NCI-H345 treated with DMSO at 0.1 percent for 48 hours (cell line): ENCODE measurements at regions not wholly inside any gene's neighbourhood (a gene's known extent, or its start where the extent isn't known, plus 50 kb on each side); places are given as distances from the start of the nearest gene placed in this dataset.
"Not testable (repeated sequence)": the region's sequence is repeated elsewhere in the genome, so short reads cannot be mapped to it uniquely, and the experiment has no call there.

ENCODE experiments used
- DNase-seq: peaks from one replicate; lab custom pipeline; 2025; ENCODE audit not compliant: unreplicated experiment; lab: John Stamatoyannopoulos, UW

DNA sequence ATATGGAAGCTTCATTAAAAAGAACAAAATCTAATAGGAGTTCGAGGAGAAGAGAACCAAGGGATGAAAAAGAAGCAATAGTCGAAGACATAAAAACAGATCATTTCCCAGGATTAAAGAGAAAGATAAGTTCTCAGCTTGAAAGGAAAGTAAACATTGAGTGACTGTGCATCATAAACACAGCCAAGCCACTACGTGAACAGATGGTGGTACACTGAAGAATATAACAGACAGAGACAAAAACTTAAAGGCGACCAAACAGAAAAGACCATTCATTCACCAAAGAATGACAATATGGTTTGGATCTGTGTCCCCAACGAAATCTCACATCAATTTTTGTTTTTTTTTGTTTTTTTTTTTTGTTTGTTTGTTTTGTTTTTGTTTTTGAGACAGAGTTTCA, 210.8 kb upstream of the LINGO1 start:
- DNase-seq, result no peak

DNA sequence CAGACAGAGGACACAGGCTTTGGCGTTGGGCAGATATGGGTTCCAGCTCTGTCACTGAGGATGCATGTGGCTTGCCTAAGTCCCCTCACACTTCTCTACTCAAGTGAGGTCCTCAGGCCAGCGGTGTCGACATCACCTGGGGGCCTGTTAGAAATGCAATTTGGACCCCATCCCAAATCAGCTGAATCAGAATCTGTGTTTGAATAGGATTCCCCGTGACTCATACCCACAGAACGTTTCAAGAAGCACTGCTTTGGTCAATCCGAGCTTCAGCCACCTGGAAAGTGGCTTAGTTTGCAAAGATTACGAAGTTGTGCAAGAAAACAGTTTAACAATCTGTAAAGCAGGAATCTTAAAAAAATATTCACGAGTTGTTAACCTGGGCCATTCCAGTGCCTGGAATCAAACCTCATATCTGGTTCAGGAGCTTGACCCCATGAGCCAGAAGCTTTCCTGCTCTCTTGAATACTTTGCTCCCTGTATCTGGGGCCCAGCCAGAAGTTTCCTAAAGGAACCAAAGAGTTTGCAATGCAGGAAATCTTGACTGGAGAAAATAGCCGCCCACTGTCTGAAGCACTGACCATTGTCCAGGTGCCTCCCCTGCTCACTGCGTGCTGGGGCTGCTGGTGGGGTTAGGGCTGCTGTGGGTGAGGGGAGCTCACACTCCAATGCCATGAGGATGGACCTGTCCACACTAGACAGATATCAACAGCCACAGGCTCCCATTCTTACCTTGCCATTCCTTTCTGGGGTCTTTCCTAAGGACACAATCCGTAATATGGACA, 208.5 kb upstream of the LINGO1 start:
- no peak for DNase-seq

DNA sequence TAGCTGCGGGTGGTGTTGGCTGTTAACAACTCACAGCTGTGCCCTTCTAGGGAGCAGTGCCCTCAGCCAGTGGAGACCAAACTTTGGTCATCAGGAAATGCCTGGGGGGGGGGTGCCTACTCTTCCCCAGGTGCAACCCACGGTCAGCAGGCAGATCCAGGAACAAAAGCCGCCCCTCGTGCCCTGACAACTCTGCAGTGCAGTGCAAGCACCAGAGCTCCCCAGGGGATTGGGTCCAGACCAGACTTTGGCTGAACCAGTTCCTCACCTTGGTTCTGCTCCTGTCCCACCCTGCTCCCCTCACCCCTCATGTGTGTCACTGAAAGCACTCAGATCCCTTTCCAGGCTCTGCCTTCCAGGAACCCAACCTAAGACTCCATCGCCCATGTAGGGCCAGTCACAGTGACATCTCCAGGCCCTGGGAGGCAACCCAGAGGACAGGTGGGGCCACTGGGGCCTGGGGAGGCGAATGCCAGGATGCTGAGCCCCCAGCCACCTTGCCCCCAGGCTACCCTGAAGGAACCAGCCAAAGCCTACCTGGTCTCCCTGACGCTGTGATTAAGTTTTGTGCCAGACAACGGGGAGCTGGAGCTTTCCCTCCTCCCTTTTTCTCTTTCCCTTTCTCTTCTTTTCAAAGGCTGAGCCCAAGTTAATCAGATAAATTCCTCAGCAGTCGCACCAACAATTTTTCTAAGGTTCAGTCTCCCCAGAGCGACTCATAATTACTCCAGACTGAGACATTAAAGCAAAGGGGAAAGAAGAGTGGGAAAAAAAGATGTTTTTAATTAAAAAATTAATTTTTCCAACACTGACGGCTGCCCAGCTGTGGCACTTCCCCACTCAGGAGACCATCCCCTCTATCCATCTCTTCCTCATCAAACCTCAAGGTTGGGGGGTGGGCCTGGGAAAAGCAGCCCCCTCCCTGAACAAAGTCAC, 207.5 kb upstream of the LINGO1 start:
- DNase-seq, result no peak

- no peak for DNase-seq
Measured at GRCh38 chr15:77839456-77839855, 206.7 kb upstream of the LINGO1 start.

DNA sequence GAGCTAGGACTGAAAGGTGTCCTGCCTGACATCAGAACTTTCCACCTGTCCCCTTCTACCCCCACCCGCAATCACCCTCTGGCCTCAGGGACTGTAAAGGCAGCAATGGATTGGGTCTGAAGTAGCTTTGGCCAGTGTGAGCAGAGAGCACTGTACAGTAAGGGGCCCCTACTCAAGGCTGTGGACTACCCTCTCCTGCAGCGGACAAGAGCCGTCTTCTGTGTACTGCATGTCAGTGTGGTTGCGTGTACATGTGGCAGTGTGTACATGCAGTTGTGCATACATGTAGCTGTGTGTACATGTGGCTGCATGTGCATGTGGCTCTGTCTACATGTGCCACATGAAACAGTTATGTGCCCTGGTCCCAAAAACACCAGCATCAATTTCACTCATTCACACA, 205.9 kb upstream of the LINGO1 start:
- no peak for DNase-seq

GRCh38 chr15:77838061-77838460, 205.3 kb upstream of the LINGO1 start:
- no peak for DNase-seq

GRCh38 chr15:77837649-77838025, 204.9 kb upstream of the LINGO1 start:
- no peak for DNase-seq

DNA sequence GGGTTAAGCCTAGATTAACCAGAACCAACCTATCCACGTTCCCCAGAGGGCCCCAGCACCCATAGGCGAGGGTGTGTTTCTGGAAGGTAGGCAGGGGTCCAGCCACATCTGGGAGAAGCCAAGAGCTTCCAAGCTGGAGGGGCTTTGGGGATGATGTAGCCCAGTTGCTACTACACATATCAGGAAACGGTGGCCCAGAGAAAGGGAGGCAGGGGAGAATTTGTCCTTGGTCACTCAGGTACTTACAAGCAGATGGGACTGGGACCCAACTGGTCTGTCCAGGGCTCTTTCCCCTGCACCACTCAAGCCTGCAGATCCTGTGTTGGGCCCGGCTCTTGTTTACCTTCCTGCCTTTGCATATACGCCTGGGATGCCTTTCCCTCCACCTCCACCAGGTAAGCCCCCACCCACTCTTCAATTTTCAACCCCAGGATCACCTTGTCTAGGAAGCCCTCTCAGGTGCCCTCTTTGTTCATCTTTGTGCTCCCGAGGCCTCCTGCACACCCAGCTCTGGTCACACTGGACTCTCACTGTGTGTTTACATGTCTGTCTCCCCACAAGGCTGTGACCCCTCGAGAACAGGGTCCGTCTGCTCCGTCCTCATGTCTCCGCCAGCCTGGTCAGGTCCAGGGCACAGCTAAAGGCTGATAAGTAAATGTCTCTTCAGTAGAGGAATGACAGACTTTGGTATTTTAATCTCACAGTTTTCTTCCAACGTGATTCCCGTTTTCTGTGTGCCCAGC, 204.4 kb upstream of the LINGO1 start:
- no peak for DNase-seq

- no peak for DNase-seq
Measured at GRCh38 chr15:77836121-77836692, 203.5 kb upstream of the LINGO1 start.

DNA sequence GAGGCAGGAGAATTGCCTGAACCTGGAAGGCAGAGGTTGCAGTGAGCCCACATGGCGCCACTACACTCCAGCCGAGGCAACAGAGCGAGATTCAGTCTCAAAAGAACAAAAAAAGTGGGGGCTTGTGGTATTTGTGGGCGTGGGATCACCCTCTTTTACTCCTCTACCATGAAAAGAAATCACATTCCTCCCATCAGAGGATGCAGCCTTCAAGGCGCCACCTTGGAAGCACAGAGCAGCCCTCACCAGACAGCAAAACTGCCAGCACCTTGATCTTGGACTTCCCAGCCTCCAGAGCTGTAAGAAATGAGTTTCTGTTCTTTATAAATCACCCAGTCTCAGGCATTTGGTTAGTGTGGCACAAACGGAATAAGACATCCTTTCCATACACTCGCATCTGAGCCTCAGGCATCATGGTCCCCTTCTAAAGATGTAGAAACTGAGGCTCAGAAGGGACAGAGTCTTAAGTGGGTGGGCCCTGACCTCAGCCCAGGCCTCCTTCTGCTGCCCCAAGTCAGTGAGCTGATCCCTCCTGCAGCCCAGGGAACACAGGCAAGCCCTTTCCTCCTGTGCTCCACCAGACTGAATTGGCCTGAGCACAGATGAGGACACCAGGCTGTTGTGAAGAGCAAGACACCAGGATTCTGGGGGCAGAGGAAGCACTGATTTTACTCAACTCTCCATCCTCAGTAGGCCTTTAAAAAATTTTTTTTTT, 201.7 kb upstream of the LINGO1 start:
- no peak for DNase-seq

DNA sequence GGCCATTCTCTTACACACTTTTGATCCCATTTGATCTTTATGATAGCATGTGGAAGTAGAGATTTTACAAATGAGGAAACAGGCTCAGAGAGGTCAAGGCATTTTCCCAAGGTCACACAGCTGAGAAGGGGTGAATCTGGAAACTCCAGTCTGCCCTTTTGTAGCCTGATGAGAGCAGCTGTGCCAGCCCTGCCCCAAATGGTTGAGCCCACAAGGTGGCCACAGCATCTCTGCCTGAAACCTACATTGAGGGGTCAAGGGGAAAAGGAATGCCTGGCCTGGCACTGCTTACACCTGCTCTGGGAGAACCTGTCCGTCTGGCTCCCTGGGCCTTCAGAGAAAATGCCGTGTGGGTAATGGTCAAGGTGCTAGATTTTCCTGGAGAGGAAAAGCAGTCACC, 200.2 kb upstream of the LINGO1 start:
- DNase-seq, result no peak

DNA sequence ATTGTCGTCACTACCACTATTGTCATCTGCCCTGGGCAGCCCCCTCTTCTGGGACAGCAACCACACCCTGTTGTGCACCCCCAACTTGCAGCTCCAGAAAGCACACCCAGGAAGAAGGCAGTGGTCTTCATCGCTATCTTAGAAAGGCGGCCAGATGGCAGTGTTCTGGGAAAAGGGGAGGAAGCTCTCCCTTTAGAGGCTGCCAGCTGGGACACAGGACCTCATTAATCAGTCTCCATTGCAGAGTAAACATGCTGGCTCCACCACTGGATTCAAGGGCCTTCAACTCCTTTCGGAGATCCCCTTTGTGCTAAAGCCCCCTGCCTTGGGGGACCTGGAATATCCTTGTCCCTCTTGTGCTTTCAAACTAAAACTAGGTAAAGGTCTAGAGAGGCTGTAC, 199.3 kb upstream of the LINGO1 start:
- no peak for DNase-seq

GRCh38 chr15:77830051-77830468, 197.3 kb upstream of the LINGO1 start:
- no peak for DNase-seq

DNA sequence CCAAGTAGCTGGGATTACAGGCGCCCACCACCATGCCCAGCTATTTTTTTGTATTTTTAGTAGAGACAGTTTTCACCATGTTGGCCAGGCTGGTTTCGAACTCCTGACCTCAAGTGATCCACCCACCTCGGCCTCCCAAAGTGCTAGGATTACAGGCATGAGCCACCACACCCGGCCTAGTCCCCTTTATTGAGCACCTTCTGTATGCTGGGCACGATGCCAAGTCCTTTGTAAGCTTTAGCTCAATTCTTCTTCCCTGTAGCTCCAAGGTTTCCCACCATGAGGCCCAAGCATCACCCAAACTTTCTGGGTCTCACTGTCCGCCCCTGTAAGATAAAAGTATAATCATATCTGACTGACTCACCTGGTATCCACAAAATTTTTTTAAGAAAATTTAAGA, 196.6 kb upstream of the LINGO1 start:
- not testable (repeated sequence) for DNase-seq

DNA sequence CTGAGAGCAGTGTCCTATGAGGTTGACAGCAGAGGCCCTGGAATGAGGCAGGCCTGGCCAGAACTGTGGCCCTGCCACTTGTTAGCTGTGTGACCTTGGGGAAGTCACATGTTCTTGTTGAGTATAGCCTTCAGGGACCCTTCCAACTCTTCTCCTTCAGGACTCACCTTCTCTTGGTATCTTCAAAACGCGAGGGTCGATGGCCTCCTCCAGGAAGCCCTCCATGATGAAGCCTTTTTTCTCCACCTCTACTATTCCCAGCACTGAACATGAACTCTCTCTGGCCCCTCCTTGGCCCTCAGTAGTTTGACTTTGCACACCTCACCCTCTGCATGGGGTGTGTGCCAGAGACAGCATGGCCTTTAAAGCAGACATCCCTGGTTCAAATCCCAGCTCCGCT, 195.1 kb upstream of the LINGO1 start:
- DNase-seq, result no peak

DNA sequence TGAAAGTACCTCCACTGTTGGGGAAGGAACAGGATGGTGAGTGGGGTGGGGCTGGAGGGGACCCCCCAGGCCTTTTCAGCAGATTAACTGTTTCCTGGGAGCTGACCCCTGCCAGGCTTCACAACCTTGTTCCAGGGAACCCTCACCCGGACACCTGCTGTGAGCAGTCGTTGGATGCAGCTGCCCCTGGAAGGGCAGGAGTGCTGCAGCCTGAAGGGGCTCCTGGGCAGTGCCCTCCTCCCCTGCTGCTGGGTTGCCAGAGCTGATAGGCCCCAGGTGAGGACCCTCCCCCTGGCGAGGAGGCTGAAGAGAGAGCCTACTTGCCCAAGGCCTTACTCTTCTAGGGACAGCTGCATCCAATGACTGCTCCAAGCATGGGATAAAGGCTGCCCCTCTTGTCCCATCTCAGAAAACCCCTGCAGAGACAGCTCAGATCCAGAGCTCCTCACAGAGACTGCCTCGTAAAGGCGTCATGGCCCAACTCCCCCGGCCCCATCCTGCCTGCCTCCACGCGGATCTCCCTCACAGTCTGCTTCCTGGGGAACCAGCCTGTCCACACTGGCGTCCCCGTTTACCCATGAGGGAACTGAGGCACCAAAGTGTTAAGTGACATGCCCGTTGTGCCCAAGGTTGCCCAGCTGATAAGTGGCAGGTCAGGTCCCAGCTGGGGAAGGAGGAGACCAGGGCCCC, 193.4 kb upstream of the LINGO1 start:
- no peak for DNase-seq

DNA sequence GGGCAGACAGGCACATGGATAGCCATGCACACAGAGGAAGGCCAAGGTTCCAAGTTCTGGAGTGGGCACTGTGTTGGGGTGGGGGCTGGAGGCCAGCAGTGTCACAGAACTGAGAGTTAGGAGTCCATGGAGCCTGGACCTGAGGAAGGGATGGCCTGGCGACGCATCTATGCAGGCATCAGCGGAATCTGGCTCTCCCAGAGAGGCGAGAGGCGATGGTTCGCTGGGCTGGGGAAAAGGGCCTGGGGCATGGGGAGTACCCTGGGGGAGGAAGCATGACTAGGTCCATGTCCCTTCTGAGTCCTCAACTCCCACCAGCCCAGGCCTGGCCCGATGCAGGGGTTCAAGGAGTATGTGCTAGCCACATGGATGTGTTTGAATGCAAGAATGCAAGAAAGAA, 192.8 kb upstream of the LINGO1 start:
- DNase-seq, result no peak

- no peak for DNase-seq
Measured at GRCh38 chr15:77825252-77825542, 192.5 kb upstream of the LINGO1 start.

GRCh38 chr15:77824361-77825251, 191.9 kb upstream of the LINGO1 start:
- no peak for DNase-seq
